Heart left ventricle (tissue), 16 donors: ENCODE measurements at regions not wholly inside any gene's neighbourhood (a gene's known extent, or its start where the extent isn't known, plus 50 kb on each side); places are given as distances from the start of the nearest gene placed in this dataset.

Experiments
- ATAC-seq, 4 donors: fragments of 200-7000 bp; cut with Tn5 transposase; one replicate each; pipeline ENCODE4 v1.9.1; 2020 to 2022; ENCODE audit warnings: moderate library complexity in 4 of 4, mild to moderate bottlenecking in 3 of 4, moderate number of reproducible peaks in 1 of 4
- DNase-seq, 5 donors: peaks; one replicate each; pipeline ENCODE4 v3.0.0-alpha.2; 2020
- H3K27ac ChIP-seq, 12 donors: fragments of 200-600 bp; sonication (generic) in 4 of 12; one replicate each; pipeline versions ENCODE4 v1.5.0 to v1.8.0; 2016 to 2022; ENCODE audit warnings: mild to moderate bottlenecking in 2 of 12
- H3K27me3 ChIP-seq, 9 donors: fragments of 200-600 bp; sonication (generic) in 2 of 9; one replicate each; pipeline versions ENCODE4 v1.5.1 to v1.8.0; 2016 to 2022; ENCODE audit warnings: mild to moderate bottlenecking in 3 of 9
- H3K36me3 ChIP-seq, 9 donors: fragments of 200-600 bp; sonication (generic) in 2 of 9; one replicate each; pipeline versions ENCODE4 v1.5.0 to v1.8.0; 2018 to 2022; ENCODE audit warnings: mild to moderate bottlenecking in 2 of 9
- H3K4me1 ChIP-seq, 12 donors: fragments of 200-600 bp; sonication (generic) in 4 of 12; one replicate each; pipeline versions ENCODE4 v1.5.0 to v1.8.0; 2016 to 2022; ENCODE audit warnings: mild to moderate bottlenecking in 3 of 12
- H3K4me3 ChIP-seq, 12 donors: fragments of 200-600 bp; sonication (generic) in 4 of 12; one replicate each; pipeline versions ENCODE4 v1.5.0 to v1.8.0; 2017 to 2022; ENCODE audit warnings: mild to moderate bottlenecking in 9 of 12, moderate library complexity in 4 of 12
- H3K9me3 ChIP-seq, 12 donors: fragments of 200-600 bp; sonication (generic) in 4 of 12; one replicate each; pipeline versions ENCODE4 v1.5.0 to v1.8.0; 2016 to 2022; ENCODE audit warnings: mild to moderate bottlenecking in 1 of 12
- CTCF ChIP-seq, 12 donors: fragments of 200-600 bp; sonication (generic) in 4 of 12; IDR thresholded peaks; one replicate each; pipeline versions ENCODE4 v1.5.0 to v1.8.0; 2018 to 2022; ENCODE audit warnings: antibody characterized with exemption in 12 of 12, mild to moderate bottlenecking in 5 of 12
- POLR2A ChIP-seq, 2 donors: fragments of 450-650 bp; IDR thresholded peaks; one replicate each; pipeline ENCODE4 v1.6.1; 2017; ENCODE audit warnings: antibody characterized with exemption in 2 of 2, mild to moderate bottlenecking in 2 of 2, moderate library complexity in 2 of 2
- WGBS, 4 donors: extraction: QIAGEN DNeasy Blood & Tissue Kit in 2 of 4; methylation state at CpG; one replicate each; pipeline versions ENCODE4 v1.1.5 to v1.1.7; 2013 to 2018; 5-methylcytosine and 5-hydroxymethylcytosine counted together
- intact Hi-C, 10 donors: fragments of 100-400 bp; cut with DNase I; formaldehyde crosslinking; loops; one replicate each; pipeline versions ENCODE4 v1.11.1 to v1.14.2; 2022
- donor health status: ischemic (EF 13 %, LVEDD 7.1; RV severe dilation, severe dysfunction).
- donor health status: healthy with polysubstance abuse.
- donor health status: DM: no; HTN: yes; CAD: no.
- donor health status: DM: no; HTN: no; CAD: no.
- donor health status: ischemic (EF 25% LVEDD 6.9; RV normal size, moderate dysfunction).
- donor health status: ischemic (EF 25% LVEDD 5.7; RV mildly dilated, moderate dysfunction).
- donor health status: healthy.
- donor health status: DM: yes; HTN: yes; CAD: no.
- donor health status: ischemic (EF 35%, LVEDD 5.7; RV mildly dilated, moderate dysfunction).
- donor health status: nonischemic (EF 11% LVEDD 7.7; RV severe dilation, severe dysfunction).
- donor health status: DM: yes; HTN: yes; CAD: no.
- donor health status: PGD.
- donor health status: ischemic (EF 29% LVEDD 5.4; RV normal size, mild dysfunction).
- donor health status: nonischemic (EF 23%, LVEDD 6.1; RV moderate dilation, normal function).

DNA sequence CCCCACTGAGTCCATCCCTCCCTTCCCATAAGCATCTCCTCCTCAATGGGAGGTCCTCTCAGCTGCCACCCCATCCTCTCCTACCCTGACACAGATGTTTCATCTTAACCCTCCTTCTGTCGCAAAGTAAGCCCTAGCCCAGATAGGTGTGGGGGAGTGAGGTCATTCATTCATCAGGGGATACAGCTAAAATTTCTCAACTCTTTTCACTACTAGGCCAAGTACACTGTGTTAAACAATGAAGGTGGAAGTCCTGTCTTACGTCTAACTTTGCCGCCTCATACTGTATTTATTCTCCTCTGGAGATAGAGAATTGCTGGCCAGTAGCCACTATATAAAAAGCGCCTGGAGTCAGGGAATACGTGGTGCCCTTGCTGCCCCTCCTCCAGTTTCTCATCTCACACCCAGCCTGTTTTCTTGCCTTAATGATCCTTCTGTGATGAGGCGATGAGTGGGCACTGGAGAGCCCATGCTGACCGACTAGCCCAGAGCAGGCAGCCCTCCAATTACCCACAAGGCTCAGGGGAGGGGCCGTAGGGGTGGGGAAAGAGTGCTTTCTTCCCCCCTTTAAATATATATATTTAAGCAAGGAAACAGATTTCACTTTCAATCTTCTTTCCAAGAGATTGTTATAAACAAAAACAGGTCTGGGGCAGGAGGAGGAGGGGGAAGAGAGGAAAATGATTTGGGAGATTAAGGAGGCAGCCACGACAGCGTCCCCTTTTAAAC is 149.5 kb downstream of the PJA1 start:
- Histone ChIP-seq H3K4me3 (no peak overlapping the region), H3K4me1 (peaks cover 0 to 45% (median 13%) of the 10 kb centered on the region in 12 donors), H3K27ac (peak overlapping the region in 4 of 12 donors; percentile 6 to 52 (median 37)), H3K27me3 (peaks cover 0 to 9% (median 0%) of the 10 kb centered on the region in 9 donors), H3K36me3 (no peaks in the 10 kb centered on the region), H3K9me3 (peaks cover 0 to 6% (median 0%) of the 10 kb centered on the region in 12 donors)
- TF ChIP-seq POLR2A (IDR thresholded peaks at IDR 0.05): no peak
- no peak for TF ChIP-seq CTCF (IDR thresholded peaks at IDR 0.05)
- ATAC-seq: no peak
- 31 to 50% (median 41%) methylated on average over 10 of the region's 10 CpGs for WGBS, 4 donors
- intact Hi-C loops: no loop called here
- no peak for DNase-seq

DNA sequence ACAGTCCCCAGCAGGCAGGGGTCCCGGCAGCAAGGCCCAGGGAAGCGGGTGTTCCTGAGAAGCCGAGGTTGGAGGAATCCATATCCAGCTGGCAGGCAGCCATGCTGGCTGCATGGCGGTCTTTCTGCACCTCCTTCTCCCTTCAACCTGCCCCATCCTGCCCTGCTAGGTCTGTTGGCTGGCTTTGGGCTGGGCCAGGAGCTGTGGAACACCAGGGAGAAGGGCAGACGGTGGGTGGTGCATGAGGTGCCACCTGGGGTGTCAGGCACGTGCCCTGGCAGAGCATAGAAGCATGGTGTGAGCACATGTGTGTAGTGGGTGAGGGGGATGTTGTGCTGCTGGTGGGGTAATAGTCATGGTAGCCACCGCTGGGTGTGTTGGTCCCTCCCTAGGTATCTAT is 150.1 kb downstream of the PJA1 start:
- 48 to 66% (median 60%) methylated on average over 6 to 7 of the region's 7 CpGs for WGBS, 4 donors
- peak in 1 of 4 donors; percentile 6 for ATAC-seq
- no peak overlapping the region for H3K4me3 ChIP-seq
- H3K9me3 ChIP-seq: peaks cover 0 to 6% (median 0%) of the 10 kb centered on the region in 12 donors
- peaks cover 0 to 9% (median 0%) of the 10 kb centered on the region in 9 donors for H3K27me3 ChIP-seq
- TF ChIP-seq POLR2A (IDR thresholded peaks at IDR 0.05): no peak
- no peak for TF ChIP-seq CTCF (IDR thresholded peaks at IDR 0.05)
- H3K4me1 ChIP-seq: peaks cover 0 to 45% (median 13%) of the 10 kb centered on the region in 12 donors
- no peak overlapping the region for H3K27ac ChIP-seq
- H3K36me3 ChIP-seq: no peaks in the 10 kb centered on the region
- intact Hi-C loops: no loop called here
- no peak for DNase-seq

DNA sequence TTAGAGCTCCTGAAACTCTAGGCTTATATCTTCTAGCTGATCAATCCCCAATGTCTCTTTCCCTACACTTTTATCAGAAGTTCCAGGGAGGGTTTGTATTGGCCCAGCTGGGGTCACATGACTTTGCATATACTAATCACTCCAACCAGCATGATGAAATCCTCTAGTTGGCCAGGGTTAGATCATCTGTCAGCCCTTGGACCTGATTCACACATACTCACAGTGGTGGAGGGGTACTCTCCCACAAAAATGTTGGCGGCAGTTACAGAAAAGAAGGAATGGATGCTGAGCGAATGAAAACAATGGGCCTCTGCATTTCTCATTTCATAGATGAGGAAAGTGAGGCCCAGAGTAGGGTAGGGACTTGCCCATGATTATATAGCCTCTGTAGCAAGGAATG is 151.1 kb downstream of the PJA1 start:
- Histone ChIP-seq H3K27ac (no peak overlapping the region), H3K36me3 (no peaks in the 10 kb centered on the region), H3K4me1 (peaks cover 0 to 39% (median 9%) of the 10 kb centered on the region in 12 donors), H3K4me3 (no peak overlapping the region), H3K9me3 (peaks cover 0 to 6% (median 0%) of the 10 kb centered on the region in 12 donors), H3K27me3 (peaks cover 0 to 9% (median 0%) of the 10 kb centered on the region in 9 donors)
- 76 to 89% (median 83%) methylated on average over 2 of the region's 2 CpGs for WGBS, 4 donors
- DNase-seq (no peak), ATAC-seq (no peak)
- intact Hi-C loops: no loop called here
- no peak for TF ChIP-seq POLR2A (IDR thresholded peaks at IDR 0.05)
- no peak for TF ChIP-seq CTCF (IDR thresholded peaks at IDR 0.05)

DNA sequence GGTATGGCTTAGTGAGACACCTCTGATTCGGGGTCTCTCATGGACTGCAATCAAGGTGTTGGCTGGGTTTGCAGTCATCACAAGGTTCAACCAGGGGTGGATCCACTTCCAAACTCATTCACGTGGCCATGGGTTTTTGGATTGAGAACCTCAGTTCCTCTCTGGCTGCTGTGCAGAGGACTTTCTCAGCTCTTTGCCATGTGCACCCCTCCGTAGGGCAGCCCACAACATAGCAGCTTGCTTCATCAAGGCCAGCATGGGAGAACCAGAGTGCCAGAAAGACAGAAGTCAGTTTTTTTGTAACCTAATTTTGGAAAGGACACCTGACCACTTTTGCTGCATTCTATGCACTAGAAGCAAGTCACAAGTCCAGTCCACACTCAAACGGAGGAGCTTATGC is 154.9 kb downstream of the PJA1 start:
- no peak for TF ChIP-seq POLR2A (IDR thresholded peaks at IDR 0.05)
- H3K27me3 ChIP-seq: peaks cover 0 to 8% (median 0%) of the 10 kb centered on the region in 9 donors
- no peaks in the 10 kb centered on the region for H3K36me3 ChIP-seq
- WGBS, 4 donors: 53 to 85% (median 77%) methylated on average over 4 of the region's 4 CpGs
- peaks cover 0 to 6% (median 0%) of the 10 kb centered on the region in 12 donors for H3K9me3 ChIP-seq
- peaks cover 0 to 5% (median 0%) of the 10 kb centered on the region in 12 donors for H3K4me1 ChIP-seq
- intact Hi-C loops: no loop called here
- H3K27ac ChIP-seq: no peak overlapping the region
- no peak for DNase-seq
- ATAC-seq: no peak
- H3K4me3 ChIP-seq: no peak overlapping the region
